HFFc6 (cell line): ENCODE measurements at regions not wholly inside any gene's neighbourhood (a gene's known extent, or its start where the extent isn't known, plus 50 kb on each side); places are given as distances from the start of the nearest gene placed in this dataset.
A peak's percentile ranks its signal among the peaks of the same experiment; 100 is the strongest.

Source experiments
- DNase-seq: peaks from one replicate; pipeline ENCODE4 v3.0.0-alpha.2; 2018
- H3K27ac Mint-ChIP-seq: 2 replicates; pipeline ENCODE4 v1.8.0; 2020; ENCODE audit warnings: mild to moderate bottlenecking, mixed read lengths
- H3K27me3 Mint-ChIP-seq: 2 replicates; pipeline ENCODE4 v1.8.0; 2021; ENCODE audit warnings: mild to moderate bottlenecking, moderate library complexity, mixed read lengths; ENCODE audit not compliant: insufficient read depth
- H3K36me3 Mint-ChIP-seq: 2 replicates; pipeline ENCODE4 v1.8.0; 2021; ENCODE audit warnings: low read depth, mixed read lengths
- H3K4me1 Mint-ChIP-seq: 2 replicates; pipeline ENCODE4 v1.8.0; 2020; ENCODE audit warnings: low read depth, mixed read lengths
- H3K4me3 Mint-ChIP-seq: 2 replicates; pipeline ENCODE4 v1.8.0; 2020; ENCODE audit warnings: mild to moderate bottlenecking, moderate library complexity, mixed read lengths
- H3K9me3 Mint-ChIP-seq: 2 replicates; pipeline ENCODE4 v1.8.0; 2020; ENCODE audit warnings: mild to moderate bottlenecking, mixed read lengths
- TF ChIP-seq, protein P1 (sequence below): fragments of 200-600 bp; sonication (generic); IDR thresholded peaks from 2 replicates; pipeline ENCODE4 v1.5.0; 2021; ENCODE audit warnings: antibody characterized with exemption, mild to moderate bottlenecking

DNA sequence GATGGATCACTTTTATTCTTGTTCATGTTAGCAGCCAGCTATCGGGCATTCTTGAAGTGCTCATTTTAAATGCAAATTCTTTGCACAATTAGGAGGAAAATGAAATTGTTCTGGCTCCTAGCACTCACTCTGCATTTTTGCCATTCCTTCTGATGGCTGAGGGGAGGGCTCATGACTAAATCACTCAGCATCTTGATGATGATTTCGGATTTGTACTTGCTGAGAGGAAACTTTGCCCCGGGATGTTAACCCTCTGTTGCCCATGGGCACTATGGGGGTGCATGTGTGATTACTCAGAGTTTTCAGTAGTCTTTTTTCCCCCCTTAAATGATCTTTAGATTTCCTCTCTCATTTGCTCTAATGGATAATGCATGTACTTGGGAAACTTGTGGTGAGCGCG lies 299.6 kb upstream of the C2CD4B start:
- Mint-ChIP-seq H3K27me3 (no peaks in the 10 kb centered on the region), H3K4me3 (peak overlapping the region; percentile 86), H3K27ac (peak overlapping the region; percentile 88), H3K36me3 (peaks cover 20% of the 10 kb centered on the region), H3K9me3 (no peaks in the 10 kb centered on the region), H3K4me1 (peaks cover 70% of the 10 kb centered on the region)
- TF ChIP-seq, protein P1, sequence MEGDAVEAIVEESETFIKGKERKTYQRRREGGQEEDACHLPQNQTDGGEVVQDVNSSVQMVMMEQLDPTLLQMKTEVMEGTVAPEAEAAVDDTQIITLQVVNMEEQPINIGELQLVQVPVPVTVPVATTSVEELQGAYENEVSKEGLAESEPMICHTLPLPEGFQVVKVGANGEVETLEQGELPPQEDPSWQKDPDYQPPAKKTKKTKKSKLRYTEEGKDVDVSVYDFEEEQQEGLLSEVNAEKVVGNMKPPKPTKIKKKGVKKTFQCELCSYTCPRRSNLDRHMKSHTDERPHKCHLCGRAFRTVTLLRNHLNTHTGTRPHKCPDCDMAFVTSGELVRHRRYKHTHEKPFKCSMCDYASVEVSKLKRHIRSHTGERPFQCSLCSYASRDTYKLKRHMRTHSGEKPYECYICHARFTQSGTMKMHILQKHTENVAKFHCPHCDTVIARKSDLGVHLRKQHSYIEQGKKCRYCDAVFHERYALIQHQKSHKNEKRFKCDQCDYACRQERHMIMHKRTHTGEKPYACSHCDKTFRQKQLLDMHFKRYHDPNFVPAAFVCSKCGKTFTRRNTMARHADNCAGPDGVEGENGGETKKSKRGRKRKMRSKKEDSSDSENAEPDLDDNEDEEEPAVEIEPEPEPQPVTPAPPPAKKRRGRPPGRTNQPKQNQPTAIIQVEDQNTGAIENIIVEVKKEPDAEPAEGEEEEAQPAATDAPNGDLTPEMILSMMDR, result no peak
- DNase-seq, result peak; percentile 77

DNA sequence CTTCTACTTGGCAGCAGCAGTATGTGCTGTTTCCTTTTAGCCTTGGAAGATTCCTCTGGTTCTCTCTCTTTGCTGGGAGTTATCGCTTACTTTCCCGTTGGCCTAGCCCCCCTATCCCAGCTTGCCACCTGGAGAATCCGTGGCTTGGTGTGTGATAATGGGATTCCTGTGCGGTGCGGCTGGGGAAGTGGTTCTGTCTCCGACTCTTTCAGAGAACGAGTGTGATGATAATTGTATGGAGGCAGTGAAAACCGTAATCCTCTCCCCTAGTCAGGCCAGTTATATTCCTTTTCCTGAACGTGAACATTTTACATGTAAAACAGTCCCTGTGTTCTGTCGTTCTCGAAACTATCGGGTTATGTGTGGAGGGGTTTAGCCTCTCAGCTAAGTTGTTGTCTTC lies 300.1 kb upstream of the C2CD4B start:
- H3K27me3 Mint-ChIP-seq, result no peaks in the 10 kb centered on the region
- peaks cover 75% of the 10 kb centered on the region for H3K4me1 Mint-ChIP-seq
- TF ChIP-seq, protein P1, result no peak
- peak overlapping the region; percentile 86 for H3K4me3 Mint-ChIP-seq
- peak overlapping the region; percentile 88 for H3K27ac Mint-ChIP-seq
- no peak for DNase-seq
- H3K36me3 Mint-ChIP-seq, result peaks cover 20% of the 10 kb centered on the region
- H3K9me3 Mint-ChIP-seq, result no peaks in the 10 kb centered on the region

DNA sequence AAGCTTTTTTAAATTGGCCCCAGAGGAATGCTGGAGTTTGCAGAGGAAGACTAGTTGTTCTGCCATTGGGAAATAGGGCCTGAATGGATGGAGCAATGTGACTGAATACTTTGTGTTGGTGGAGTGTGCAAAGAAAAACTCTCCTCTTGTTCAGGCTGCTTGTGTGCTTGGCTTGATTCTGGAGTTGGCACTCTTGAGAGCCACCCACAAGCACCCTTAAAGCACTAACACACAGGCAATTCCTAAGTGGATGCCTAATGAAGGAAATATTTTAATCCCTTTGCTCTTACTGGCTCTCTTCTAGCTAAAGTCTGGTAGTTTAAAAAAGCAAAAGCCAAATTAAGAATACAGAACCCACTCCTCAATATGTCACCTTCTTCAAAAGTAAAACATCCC lies 304.4 kb upstream of the C2CD4B start:
- TF ChIP-seq, protein P1, result no peak
- peak; percentile 45 for DNase-seq
- peaks cover 4% of the 10 kb centered on the region for H3K36me3 Mint-ChIP-seq
- no peaks in the 10 kb centered on the region for H3K9me3 Mint-ChIP-seq
- peaks cover 84% of the 10 kb centered on the region for H3K4me1 Mint-ChIP-seq
- H3K27ac Mint-ChIP-seq, result peak overlapping the region; percentile 93
- H3K27me3 Mint-ChIP-seq, result no peaks in the 10 kb centered on the region
- peak overlapping the region; percentile 79 for H3K4me3 Mint-ChIP-seq

DNA sequence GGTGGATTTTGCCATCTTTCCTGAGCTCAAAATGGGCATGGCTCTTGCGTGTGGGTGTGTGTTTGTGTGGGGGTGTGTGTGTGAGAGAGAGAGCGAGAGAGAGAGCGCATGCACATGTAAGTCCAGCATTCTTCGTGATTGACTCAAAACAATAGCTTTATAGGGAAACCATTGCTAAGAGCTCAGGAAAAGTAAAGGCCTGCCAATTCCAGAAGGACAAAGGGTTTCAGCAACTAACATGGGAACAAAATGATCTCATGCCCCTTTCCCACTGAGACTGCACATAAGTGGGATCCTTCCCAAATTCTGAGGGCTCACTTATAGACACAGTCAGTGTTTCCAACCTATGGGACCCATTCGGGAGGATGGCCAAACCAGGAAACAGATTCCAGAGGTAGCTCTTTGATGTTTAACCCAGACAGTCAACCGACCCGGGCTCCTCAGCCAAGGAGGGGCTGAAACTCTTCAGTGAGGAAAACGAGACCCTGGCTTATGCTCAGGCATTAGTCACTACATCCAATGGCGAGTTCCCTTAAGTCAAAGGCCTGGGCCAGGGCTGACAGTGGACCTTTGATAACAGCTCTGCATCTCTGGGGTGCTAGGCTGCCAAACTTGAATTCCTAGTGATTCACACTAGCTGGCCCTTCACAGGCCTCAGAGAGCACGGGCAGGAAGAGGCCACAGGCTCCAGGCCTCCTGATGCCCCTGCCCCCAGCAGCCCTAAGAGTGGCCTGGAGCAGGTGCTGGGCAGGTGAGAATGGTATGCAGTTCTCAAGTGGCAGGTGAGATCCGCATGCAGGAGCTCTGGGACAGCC lies 305.0 kb upstream of the C2CD4B start:
- DNase-seq, result peak; percentile 89
- Mint-ChIP-seq H3K36me3 (peaks cover 4% of the 10 kb centered on the region; the same call in 1 of the 2 replicates), H3K4me1 (peaks cover 84% of the 10 kb centered on the region), H3K9me3 (no peaks in the 10 kb centered on the region), H3K27ac (peak overlapping the region; percentile 93), H3K27me3 (no peaks in the 10 kb centered on the region), H3K4me3 (peak overlapping the region; percentile 79)
- TF ChIP-seq, protein P1, result no peak

DNA sequence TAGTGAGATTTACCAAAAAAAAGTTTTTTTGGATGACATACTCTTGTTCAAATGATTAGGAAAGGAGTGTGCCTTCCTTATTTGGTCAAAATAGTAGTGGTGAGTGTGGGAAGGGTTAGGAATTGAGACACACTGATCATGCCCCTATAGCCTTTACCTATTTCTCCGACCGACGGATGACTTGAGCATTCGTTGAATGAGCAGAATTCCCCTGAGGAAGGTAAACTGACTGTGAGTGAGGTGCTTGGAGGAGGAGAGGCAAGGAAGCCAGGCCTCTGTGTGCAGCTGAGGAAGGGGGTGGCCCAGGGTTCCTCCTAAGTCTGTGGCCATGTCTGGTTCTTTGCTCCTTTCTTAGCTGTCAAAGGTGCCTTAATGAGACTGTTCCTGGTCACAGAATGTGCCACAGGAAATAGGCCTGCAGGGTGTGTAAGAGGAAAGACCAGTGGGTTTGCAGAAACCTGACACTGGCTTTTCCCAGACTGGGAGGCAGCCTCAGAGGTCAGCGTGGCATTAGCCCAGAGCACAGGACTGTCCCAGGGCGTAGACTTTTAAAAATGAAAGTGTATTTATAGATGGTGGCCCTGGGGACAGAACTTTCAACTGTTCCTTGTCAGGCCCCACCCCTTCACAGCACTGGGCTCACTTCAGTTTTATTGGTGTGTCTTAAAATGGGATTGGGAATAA lies 307.7 kb upstream of the C2CD4B start:
- Mint-ChIP-seq H3K4me1 (peaks cover 75% of the 10 kb centered on the region), H3K27me3 (no peaks in the 10 kb centered on the region), H3K4me3 (peak overlapping the region; percentile 22; the same call in 1 of the 2 replicates), H3K9me3 (no peaks in the 10 kb centered on the region), H3K27ac (peak overlapping the region; percentile 60), H3K36me3 (peaks cover 5% of the 10 kb centered on the region)
- peak; percentile 31 for DNase-seq
- TF ChIP-seq, protein P1, result no peak
